ENCODE measurements at regions not wholly inside any gene's neighbourhood (a gene's known extent, or its start where the extent isn't known, plus 50 kb on each side); places are given as distances from the start of the nearest gene placed in this dataset.
"Not testable (repeated sequence)": the region's sequence is repeated elsewhere in the genome, so short reads cannot be mapped to it uniquely, and the experiment has no call there.

DNA sequence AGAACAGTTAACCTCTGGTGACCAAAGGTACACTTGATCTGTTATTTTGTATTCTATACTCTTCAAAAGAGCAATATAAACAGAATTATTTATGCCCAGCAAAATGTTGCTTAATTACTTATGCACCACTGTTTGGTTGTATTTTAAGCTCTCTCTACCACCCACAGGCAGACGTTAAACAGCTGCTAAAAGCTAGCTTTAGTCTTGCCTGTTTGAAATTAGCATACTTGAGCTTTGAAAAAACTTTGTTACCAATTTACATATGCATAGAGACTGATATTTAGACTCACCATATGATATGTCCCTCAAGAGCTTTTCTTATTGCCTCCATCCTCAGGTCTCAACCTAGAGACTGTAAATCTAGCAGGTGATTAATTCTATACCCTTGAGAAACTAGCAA is 426.9 kb downstream of the NR4A2 start:
- no peak for DNase-seq (ENCODE audit: low read depth)

GRCh38 chr2:155904720-155905119 is 427.8 kb downstream of the NR4A2 start:
- TF ChIP-seq, protein P1, sequence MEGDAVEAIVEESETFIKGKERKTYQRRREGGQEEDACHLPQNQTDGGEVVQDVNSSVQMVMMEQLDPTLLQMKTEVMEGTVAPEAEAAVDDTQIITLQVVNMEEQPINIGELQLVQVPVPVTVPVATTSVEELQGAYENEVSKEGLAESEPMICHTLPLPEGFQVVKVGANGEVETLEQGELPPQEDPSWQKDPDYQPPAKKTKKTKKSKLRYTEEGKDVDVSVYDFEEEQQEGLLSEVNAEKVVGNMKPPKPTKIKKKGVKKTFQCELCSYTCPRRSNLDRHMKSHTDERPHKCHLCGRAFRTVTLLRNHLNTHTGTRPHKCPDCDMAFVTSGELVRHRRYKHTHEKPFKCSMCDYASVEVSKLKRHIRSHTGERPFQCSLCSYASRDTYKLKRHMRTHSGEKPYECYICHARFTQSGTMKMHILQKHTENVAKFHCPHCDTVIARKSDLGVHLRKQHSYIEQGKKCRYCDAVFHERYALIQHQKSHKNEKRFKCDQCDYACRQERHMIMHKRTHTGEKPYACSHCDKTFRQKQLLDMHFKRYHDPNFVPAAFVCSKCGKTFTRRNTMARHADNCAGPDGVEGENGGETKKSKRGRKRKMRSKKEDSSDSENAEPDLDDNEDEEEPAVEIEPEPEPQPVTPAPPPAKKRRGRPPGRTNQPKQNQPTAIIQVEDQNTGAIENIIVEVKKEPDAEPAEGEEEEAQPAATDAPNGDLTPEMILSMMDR (IDR thresholded peaks at IDR 0.05; ENCODE audit: control insufficient read depth, insufficient read depth, low read depth, low read length, missing control alignments) = no peak
- DNase-seq (ENCODE audit: low read depth) = no peak
- H3K4me3 ChIP-seq (ENCODE audit: control insufficient read depth, low read depth, low read length) = no peak overlapping the region

More for the DNA sequence above, 426.9 kb downstream of the NR4A2 start:
- TF ChIP-seq, protein P1 (IDR thresholded peaks at IDR 0.05; ENCODE audit: control insufficient read depth, insufficient read depth, low read depth, low read length, missing control alignments) = no peak
- no peak overlapping the region for H3K4me3 ChIP-seq (ENCODE audit: control insufficient read depth, low read depth, low read length)

DNA sequence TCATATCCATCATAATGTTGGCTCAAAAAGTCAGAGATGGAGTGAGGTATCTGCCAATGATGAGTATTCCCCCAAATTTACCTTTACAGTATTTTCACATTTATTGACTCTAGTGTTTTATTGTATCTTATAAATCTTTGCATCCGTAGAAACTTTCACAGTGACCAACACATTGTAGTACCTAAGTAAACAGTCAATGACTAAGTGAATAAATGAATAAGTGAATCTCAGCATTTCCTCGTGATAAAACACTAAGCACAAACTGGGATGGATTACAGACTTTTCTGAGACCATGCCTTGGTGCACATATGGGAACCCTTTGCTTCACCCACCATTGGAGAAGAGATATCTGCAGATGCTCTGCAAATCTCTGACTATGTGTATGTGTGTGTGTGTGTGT is 429.9 kb downstream of the NR4A2 start:
- DNase-seq (ENCODE audit: low read depth) = no peak
- TF ChIP-seq, protein P1 (IDR thresholded peaks at IDR 0.05; ENCODE audit: control insufficient read depth, insufficient read depth, low read depth, low read length, missing control alignments) = no peak
- no peak overlapping the region for H3K4me3 ChIP-seq (ENCODE audit: control insufficient read depth, low read depth, low read length)

DNA sequence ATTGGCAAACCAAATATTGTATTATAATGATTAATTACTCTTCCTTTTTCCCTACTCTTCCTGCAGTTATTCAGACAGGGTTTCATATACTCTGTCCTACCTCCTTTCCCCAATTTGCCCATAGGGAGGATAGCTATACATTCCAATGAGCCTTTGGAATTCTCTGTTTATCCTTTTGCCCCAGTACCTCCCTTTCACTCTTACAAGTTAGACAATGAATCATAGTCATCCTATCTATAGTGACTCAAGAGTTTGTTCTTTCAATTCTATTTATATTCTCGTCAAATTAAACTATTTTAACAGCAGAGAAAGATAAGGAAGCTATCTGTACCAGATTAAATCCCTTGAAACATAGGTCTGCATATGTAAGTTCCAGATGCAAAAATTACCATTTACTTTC is 437.5 kb downstream of the NR4A2 start:
- DNase-seq (ENCODE audit: low read depth) = no peak
- TF ChIP-seq, protein P1 (IDR thresholded peaks at IDR 0.05; ENCODE audit: control insufficient read depth, insufficient read depth, low read depth, low read length, missing control alignments) = no peak
- no peak overlapping the region for H3K4me3 ChIP-seq (ENCODE audit: control insufficient read depth, low read depth, low read length)

- not testable (repeated sequence) for DNase-seq (ENCODE audit: low read depth); H3K4me3 ChIP-seq (ENCODE audit: control insufficient read depth, low read depth, low read length)
Observed at GRCh38 chr2:155880382-155880781, 452.1 kb downstream of the NR4A2 start.

GRCh38 chr2:155879900-155880299 is 452.6 kb downstream of the NR4A2 start:
- not testable (repeated sequence) for DNase-seq (ENCODE audit: low read depth)

DNA sequence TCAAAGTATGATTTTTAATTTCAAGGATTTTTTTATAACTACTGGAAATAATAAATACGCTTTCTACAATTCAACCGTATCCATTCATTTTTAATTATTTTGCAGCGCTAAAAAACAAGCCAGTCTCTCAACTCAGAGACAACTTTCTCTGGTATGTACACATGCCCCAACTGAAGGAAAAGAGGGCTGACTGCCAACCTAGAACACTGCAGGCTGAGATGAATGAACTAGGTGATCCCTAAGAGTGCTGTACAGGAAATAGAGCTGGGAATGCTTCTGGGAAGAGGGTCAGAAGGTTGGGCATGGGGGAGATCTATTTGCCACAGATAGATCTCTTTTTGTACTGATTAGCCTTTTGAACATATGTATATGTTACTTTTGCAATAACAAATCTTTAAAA is 460.1 kb downstream of the NR4A2 start:
- no peak for DNase-seq (ENCODE audit: low read depth)
- TF ChIP-seq, protein P1 (IDR thresholded peaks at IDR 0.05; ENCODE audit: control insufficient read depth, insufficient read depth, low read depth, low read length, missing control alignments) = no peak
- H3K4me3 ChIP-seq (ENCODE audit: control insufficient read depth, low read depth, low read length) = no peak overlapping the region

More at GRCh38 chr2:155879900-155880299, 452.6 kb downstream of the NR4A2 start:
- not testable (repeated sequence) for H3K4me3 ChIP-seq (ENCODE audit: control insufficient read depth, low read depth, low read length)

GRCh38 chr2:155871940-155872339 is 460.6 kb downstream of the NR4A2 start:
- DNase-seq (ENCODE audit: low read depth) = no peak
- TF ChIP-seq, protein P1 (IDR thresholded peaks at IDR 0.05; ENCODE audit: control insufficient read depth, insufficient read depth, low read depth, low read length, missing control alignments) = no peak
- H3K4me3 ChIP-seq (ENCODE audit: control insufficient read depth, low read depth, low read length) = no peak overlapping the region

Measured in AG09309 (cell line).